LoVo (cell line): ENCODE measurements at regions not wholly inside any gene's neighbourhood (a gene's known extent, or its start where the extent isn't known, plus 50 kb on each side); places are given as distances from the start of the nearest gene placed in this dataset.

Source experiments
- DNase-seq: peaks from one replicate; pipeline ENCODE4 v3.0.0-alpha.2; 2016; ENCODE audit warnings: low spot score

DNA sequence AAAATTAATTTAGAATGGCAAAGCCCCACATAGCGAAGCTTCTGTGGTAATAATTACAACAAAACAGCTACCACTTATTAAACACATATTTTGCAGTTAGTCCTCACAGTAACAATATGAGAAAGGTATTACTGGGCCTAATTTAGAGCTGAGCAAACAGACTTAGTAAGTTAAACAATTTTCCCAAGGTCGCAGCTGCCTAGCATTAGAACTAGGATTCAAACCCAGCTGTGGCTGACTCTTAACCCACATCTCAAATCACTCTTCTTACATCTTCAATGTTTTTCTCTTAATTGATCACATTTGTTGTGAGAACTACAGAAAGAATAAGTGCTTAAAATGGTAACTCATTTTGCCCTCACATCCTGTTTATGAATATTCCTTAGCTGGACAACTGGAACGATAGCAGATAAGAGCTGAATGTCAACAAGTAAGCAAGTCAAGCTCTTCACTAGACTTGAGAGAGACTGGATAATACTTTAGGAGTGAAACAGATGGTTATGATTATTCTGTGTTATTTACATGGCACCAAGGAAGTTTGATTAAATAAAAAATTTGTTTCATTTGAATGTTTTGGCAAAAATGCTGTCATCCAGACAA, 59.4 kb upstream of the TMEM17 start:
- DNase-seq: no peak

DNA sequence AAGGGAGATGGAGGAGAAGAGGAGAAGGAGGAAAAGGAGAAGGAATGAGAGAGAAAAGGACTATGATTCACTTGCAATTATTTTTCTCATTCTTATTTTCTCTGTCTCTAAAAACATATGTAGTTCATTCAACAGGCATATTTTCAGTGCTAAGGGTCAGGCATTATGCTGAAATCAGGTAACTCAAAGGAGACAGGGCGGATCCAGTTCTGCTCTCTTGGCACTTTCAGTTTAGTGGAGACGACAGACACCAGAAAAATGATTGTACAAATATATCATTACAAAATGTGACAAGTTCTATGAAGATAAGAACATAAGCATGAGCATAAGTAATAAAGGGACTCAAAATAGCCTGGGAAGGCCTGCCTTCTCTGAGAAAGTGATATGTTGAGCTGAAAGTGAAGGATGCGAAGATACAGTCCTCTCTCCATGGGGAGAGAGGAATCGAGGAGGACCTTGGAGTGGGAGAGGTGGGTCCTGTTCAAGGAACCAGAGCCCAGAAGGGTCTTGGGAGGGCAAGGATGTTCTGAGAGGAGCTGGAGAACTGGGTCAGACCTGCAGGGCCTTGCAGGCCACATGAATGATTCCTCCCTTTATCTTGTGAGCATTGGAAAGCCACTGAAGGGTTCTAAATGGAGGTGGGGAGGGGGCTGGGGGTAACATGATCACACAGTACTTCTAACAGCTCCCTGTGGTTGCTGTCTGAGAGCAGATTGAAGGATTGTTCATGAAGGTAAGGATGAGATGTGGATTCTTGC, 58.6 kb upstream of the TMEM17 start:
- DNase-seq: no peak

DNA sequence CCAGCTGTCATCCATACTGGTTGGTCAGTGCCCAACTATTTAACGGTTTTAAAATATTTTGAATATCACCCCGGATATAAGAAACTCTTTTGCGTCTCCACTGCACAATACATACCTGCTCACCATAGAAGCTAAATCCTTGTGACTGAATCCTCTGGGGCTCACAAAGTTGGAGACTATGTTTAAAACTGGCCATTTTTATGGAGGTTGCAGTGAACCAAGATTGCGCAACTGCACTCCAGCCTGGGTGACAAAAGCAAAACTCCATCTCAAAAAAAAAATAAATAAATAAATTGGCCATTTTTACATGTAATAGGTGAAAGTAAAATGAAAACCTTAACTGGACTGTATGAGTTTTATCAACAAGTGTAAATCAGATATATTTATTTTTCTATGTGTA, 55.6 kb upstream of the TMEM17 start:
- no peak for DNase-seq

DNA sequence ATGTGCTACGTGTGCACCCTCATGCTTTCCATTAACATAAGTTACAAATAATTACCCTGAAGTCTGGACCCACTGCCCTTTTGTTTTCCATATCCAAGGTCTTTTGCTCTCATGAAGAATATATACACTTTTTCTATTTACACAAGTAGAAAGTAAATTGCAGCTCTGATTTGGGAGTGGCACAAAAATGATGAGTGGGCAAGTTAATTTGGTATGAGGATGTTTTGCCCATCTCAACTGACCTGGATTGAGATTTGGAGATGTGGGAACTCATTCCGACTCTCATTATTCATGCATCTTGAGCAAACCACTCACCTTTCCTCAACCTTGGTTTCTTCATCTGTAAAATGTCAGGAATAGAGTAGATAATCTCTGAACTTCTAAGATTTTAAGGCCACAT, 53.6 kb upstream of the TMEM17 start:
- no peak for DNase-seq

DNA sequence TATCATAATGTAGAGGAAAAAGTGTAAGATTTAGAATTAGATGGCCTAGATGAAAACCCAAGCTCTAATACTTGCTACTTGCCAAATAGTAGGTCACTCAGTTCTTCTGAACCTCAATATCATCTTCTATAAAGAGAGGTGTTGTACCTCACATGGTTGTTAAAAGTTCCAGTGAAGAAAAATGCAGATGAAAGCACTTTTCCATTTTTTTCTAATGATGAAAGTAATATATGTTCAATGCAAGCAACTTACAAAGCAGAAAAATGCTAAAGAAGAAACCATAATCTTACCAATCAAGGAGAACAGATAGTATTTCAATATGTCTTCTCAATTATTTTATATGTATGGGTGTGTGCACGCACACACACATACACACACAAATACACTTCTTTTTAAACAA, 52.7 kb upstream of the TMEM17 start:
- DNase-seq: no peak

DNA sequence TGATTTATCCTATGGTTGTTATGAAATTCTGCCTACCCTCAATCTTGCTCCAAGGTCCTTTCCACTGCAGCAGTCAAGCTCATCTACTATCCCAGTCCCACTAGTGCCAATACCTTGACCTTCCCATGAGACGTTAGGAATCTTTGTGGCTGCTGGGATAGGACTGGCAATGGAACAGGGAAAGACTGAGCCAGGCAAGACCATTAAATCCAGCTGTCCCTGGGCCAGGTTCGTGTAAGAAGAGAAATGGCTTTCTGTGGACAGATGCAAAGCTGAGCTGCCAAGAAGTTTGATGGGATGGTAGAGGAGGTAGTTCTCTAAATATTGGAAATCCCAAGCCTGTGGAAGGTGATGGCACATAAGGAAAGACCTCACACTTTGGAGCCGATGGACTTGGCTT, 50.1 kb upstream of the TMEM17 start:
- no peak for DNase-seq
